ENCODE measurements at regions not wholly inside any gene's neighbourhood (a gene's known extent, or its start where the extent isn't known, plus 50 kb on each side); places are given as distances from the start of the nearest gene placed in this dataset.

DNA sequence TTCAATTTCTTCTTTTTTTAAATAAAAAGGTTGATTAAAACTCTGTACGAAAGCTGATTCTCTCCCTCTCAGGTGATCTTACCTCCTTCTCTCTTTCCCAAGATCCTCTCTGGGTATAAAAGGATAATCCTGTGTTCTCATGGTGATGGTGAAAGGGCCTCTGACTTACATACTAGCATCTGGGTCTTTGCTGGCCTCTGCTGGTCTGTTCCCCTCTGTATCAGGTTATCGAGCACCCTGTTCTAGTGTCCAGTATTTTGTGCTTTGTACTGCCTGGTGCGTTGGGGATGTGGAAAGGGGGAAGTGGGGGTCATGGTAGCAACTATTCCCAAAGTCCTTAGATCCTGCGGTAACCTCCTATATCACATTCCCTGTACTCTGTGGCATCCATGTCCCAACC, 328.9 kb downstream of the NR2F1-AS1 start:
- Histone ChIP-seq H3K14ac (ENCODE audit: low read length in 2 of 2) (no peak overlapping the region), H3K9me3 (ENCODE audit: control insufficient read depth, low read length) (no peaks in the 10 kb centered on the region), H3K18ac (ENCODE audit: low read depth in 1 of 2, low read length in 2 of 2) (no peak overlapping the region), H2BK15ac (ENCODE audit: low read depth, poor library complexity, severe bottlenecking) (no peak overlapping the region), H4K8ac (ENCODE audit: low read length) (no peak overlapping the region), H2AFZ (ENCODE audit: low read depth, low read length) (no peak overlapping the region), H3K4me2 (ENCODE audit: low read length, poor library complexity, severe bottlenecking) (no peak overlapping the region), H3K27ac (ENCODE audit: low read length, poor library complexity, severe bottlenecking) (no peak overlapping the region), H3K4ac (ENCODE audit: low read depth in 1 of 2, low read length in 2 of 2) (no peak overlapping the region), H3K4me3 (ENCODE audit: insufficient read depth in 1 of 2, low read depth in 1 of 2, low read length in 2 of 2) (no peak overlapping the region), H3K9ac (ENCODE audit: low read length) (no peak overlapping the region), H3K4me1 (ENCODE audit: control insufficient read depth, insufficient read depth, low read depth, low read length) (peaks cover 2% of the 10 kb centered on the region), H3K23ac (ENCODE audit: low read length in 2 of 2) (no peak overlapping the region), H3K27me3 (ENCODE audit: control insufficient read depth in 1 of 2, insufficient read depth in 1 of 2, low read length in 2 of 2) (no peaks in the 10 kb centered on the region), H2BK5ac (ENCODE audit: low read depth, low read length, poor library complexity, severe bottlenecking) (no peak overlapping the region), H2AK5ac (ENCODE audit: low read length, severe bottlenecking) (no peak overlapping the region), H2BK12ac (ENCODE audit: low read length in 2 of 2) (peak overlapping the region in 1 of 2 experiments; percentile 21), H3K36me3 (ENCODE audit: control insufficient read depth in 1 of 2, insufficient read depth in 2 of 2, low read depth in 1 of 2, low read length in 2 of 2) (no peaks in the 10 kb centered on the region), H4K91ac (ENCODE audit: low read length) (no peak overlapping the region), H3K79me1 (replicated peaks; ENCODE audit: low read length, poor library complexity, severe bottlenecking) (no peaks in the 10 kb centered on the region), H2BK120ac (ENCODE audit: low read depth, low read length) (no peak overlapping the region)
- no peak for DNase-seq
- WGBS: 100% methylated on average over 3 of the region's 4 CpGs

DNA sequence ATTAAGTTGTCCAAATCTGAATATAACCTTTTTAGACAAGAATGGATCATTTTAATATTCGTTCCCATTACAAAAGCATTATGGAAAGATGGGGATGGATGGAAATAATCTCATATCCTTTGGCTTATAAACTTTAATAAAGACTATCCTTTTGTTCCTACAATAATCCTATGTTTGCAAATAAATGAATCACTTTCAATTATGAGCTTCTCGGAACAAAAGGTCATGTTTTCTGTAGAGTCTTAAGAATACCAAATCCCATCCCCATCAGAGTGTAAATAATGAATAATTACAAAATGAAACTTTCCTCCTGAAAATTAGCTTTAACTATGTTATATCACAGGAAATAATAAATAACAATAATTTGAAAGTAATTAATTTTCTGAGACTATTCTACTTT, 329.7 kb downstream of the NR2F1-AS1 start:
- H3K36me3 ChIP-seq (ENCODE audit: control insufficient read depth in 1 of 2, insufficient read depth in 2 of 2, low read depth in 1 of 2, low read length in 2 of 2): no peaks in the 10 kb centered on the region
- H2BK12ac ChIP-seq (ENCODE audit: low read length in 2 of 2): no peak overlapping the region
- H2AFZ ChIP-seq (ENCODE audit: low read depth, low read length): no peak overlapping the region
- H2BK5ac ChIP-seq (ENCODE audit: low read depth, low read length, poor library complexity, severe bottlenecking): no peak overlapping the region
- WGBS: no CpG with 5 or more reads among the region's 2 CpGs
- H3K4ac ChIP-seq (ENCODE audit: low read depth in 1 of 2, low read length in 2 of 2): no peak overlapping the region
- H3K18ac ChIP-seq (ENCODE audit: low read depth in 1 of 2, low read length in 2 of 2): no peak overlapping the region
- no peaks in the 10 kb centered on the region for H3K9me3 ChIP-seq (ENCODE audit: control insufficient read depth, low read length)
- H2BK120ac ChIP-seq (ENCODE audit: low read depth, low read length): no peak overlapping the region
- H3K27me3 ChIP-seq (ENCODE audit: control insufficient read depth in 1 of 2, insufficient read depth in 1 of 2, low read length in 2 of 2): no peaks in the 10 kb centered on the region
- H3K79me1 ChIP-seq (replicated peaks; ENCODE audit: low read length, poor library complexity, severe bottlenecking): no peaks in the 10 kb centered on the region
- no peak overlapping the region for H3K4me3 ChIP-seq (ENCODE audit: insufficient read depth in 1 of 2, low read depth in 1 of 2, low read length in 2 of 2)
- no peak overlapping the region for H2BK15ac ChIP-seq (ENCODE audit: low read depth, poor library complexity, severe bottlenecking)
- H2AK5ac ChIP-seq (ENCODE audit: low read length, severe bottlenecking): no peak overlapping the region
- no peak overlapping the region for H3K23ac ChIP-seq (ENCODE audit: low read length in 2 of 2)
- no peak overlapping the region for H3K4me2 ChIP-seq (ENCODE audit: low read length, poor library complexity, severe bottlenecking)
- DNase-seq: no peak
- H3K9ac ChIP-seq (ENCODE audit: low read length): no peak overlapping the region
- H3K14ac ChIP-seq (ENCODE audit: low read length in 2 of 2): no peak overlapping the region
- H3K27ac ChIP-seq (ENCODE audit: low read length, poor library complexity, severe bottlenecking): no peak overlapping the region
- peaks cover 2% of the 10 kb centered on the region for H3K4me1 ChIP-seq (ENCODE audit: control insufficient read depth, insufficient read depth, low read depth, low read length)
- H4K91ac ChIP-seq (ENCODE audit: low read length): no peak overlapping the region
- no peak overlapping the region for H4K8ac ChIP-seq (ENCODE audit: low read length)

DNA sequence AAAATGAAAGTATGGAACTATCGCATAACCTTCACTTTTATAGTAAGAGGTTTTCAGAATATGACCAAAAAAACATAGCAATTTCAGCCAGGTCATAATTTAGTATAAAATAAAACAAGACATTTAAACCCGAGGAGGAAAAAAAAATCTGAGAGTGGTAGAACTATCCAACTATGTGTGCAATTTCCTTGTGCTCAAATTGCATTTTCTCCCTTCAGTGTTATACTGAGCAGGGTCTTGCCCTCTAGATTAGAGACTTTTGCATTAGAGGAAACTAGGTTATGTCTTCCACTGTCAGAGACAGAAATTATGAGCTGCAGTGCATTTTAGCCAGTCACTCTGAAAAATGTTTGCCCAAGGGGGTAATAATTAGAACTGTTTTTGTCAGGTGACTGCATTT, 330.6 kb downstream of the NR2F1-AS1 start:
- H2BK5ac ChIP-seq (ENCODE audit: low read depth, low read length, poor library complexity, severe bottlenecking): no peak overlapping the region
- H3K36me3 ChIP-seq (ENCODE audit: control insufficient read depth in 1 of 2, insufficient read depth in 2 of 2, low read depth in 1 of 2, low read length in 2 of 2): no peaks in the 10 kb centered on the region
- no peak overlapping the region for H3K9ac ChIP-seq (ENCODE audit: low read length)
- H4K8ac ChIP-seq (ENCODE audit: low read length): no peak overlapping the region
- no peak overlapping the region for H3K4me3 ChIP-seq (ENCODE audit: insufficient read depth in 1 of 2, low read depth in 1 of 2, low read length in 2 of 2)
- H2AK5ac ChIP-seq (ENCODE audit: low read length, severe bottlenecking): no peak overlapping the region
- H3K23ac ChIP-seq (ENCODE audit: low read length in 2 of 2): no peak overlapping the region
- DNase-seq: no peak
- no peak overlapping the region for H2BK12ac ChIP-seq (ENCODE audit: low read length in 2 of 2)
- no peak overlapping the region for H2BK120ac ChIP-seq (ENCODE audit: low read depth, low read length)
- H3K9me3 ChIP-seq (ENCODE audit: control insufficient read depth, low read length): no peaks in the 10 kb centered on the region
- H3K4ac ChIP-seq (ENCODE audit: low read depth in 1 of 2, low read length in 2 of 2): no peak overlapping the region
- H2BK15ac ChIP-seq (ENCODE audit: low read depth, poor library complexity, severe bottlenecking): no peak overlapping the region
- H3K4me2 ChIP-seq (ENCODE audit: low read length, poor library complexity, severe bottlenecking): no peak overlapping the region
- peaks cover 2% of the 10 kb centered on the region for H3K4me1 ChIP-seq (ENCODE audit: control insufficient read depth, insufficient read depth, low read depth, low read length)
- WGBS: no CpG with 5 or more reads among the region's 2 CpGs
- no peaks in the 10 kb centered on the region for H3K27me3 ChIP-seq (ENCODE audit: control insufficient read depth in 1 of 2, insufficient read depth in 1 of 2, low read length in 2 of 2)
- no peak overlapping the region for H3K14ac ChIP-seq (ENCODE audit: low read length in 2 of 2)
- H3K18ac ChIP-seq (ENCODE audit: low read depth in 1 of 2, low read length in 2 of 2): no peak overlapping the region
- H3K27ac ChIP-seq (ENCODE audit: low read length, poor library complexity, severe bottlenecking): no peak overlapping the region
- H4K91ac ChIP-seq (ENCODE audit: low read length): no peak overlapping the region
- H2AFZ ChIP-seq (ENCODE audit: low read depth, low read length): no peak overlapping the region
- no peaks in the 10 kb centered on the region for H3K79me1 ChIP-seq (replicated peaks; ENCODE audit: low read length, poor library complexity, severe bottlenecking)

DNA sequence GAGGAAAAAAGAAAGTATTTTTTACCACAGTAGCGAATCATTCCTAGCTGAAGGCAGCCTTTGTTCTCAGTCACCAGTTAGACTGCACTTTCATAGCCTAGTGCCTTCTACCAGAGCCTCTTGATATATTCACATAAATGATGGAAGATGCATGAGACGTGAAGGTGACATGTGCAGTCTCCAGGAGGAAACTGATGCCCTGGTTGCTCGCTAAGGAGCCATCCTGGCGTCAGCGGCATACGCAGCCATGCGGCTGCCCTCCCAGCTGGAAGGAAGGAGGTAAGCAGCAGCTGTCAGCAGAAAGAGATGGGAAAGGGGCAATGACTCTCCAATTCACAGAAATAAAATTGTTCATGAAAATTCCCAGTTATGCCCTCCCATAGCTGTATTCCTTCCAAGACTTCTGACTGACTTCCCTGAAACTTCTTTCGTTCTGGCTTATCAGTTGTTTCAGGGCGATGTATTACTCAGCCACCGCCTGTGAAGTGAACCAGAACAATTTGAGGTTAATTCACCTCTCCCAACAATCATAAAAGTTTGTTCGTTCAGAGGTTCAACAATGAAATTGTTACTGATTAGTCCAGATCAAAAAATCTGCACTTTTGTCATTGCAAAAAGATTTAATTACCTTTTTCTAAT, 331.2 kb downstream of the NR2F1-AS1 start:
- WGBS: 71% methylated on average over 9 of the region's 11 CpGs
- Histone ChIP-seq H4K91ac (ENCODE audit: low read length) (peak overlapping the region; percentile 67), H3K4me3 (ENCODE audit: insufficient read depth in 1 of 2, low read depth in 1 of 2, low read length in 2 of 2) (peak overlapping the region in 1 of 2 experiments; percentile 48), H2BK120ac (ENCODE audit: low read depth, low read length) (peak overlapping the region; percentile 1), H3K79me1 (replicated peaks; ENCODE audit: low read length, poor library complexity, severe bottlenecking) (no peaks in the 10 kb centered on the region), H3K4me2 (ENCODE audit: low read length, poor library complexity, severe bottlenecking) (no peak overlapping the region), H2AFZ (ENCODE audit: low read depth, low read length) (no peak overlapping the region), H4K8ac (ENCODE audit: low read length) (peak overlapping the region; percentile 14), H3K36me3 (ENCODE audit: control insufficient read depth in 1 of 2, insufficient read depth in 2 of 2, low read depth in 1 of 2, low read length in 2 of 2) (no peaks in the 10 kb centered on the region), H2BK15ac (ENCODE audit: low read depth, poor library complexity, severe bottlenecking) (no peak overlapping the region), H3K18ac (ENCODE audit: low read depth in 1 of 2, low read length in 2 of 2) (peak overlapping the region; percentile 17 to 55), H3K23ac (ENCODE audit: low read length in 2 of 2) (peak overlapping the region in 1 of 2 experiments; percentile 2), H3K14ac (ENCODE audit: low read length in 2 of 2) (no peak overlapping the region), H3K27me3 (ENCODE audit: control insufficient read depth in 1 of 2, insufficient read depth in 1 of 2, low read length in 2 of 2) (no peaks in the 10 kb centered on the region), H3K4ac (ENCODE audit: low read depth in 1 of 2, low read length in 2 of 2) (peak overlapping the region in 1 of 2 experiments; percentile 50), H2BK5ac (ENCODE audit: low read depth, low read length, poor library complexity, severe bottlenecking) (no peak overlapping the region), H3K4me1 (ENCODE audit: control insufficient read depth, insufficient read depth, low read depth, low read length) (peaks cover 2% of the 10 kb centered on the region), H3K9me3 (ENCODE audit: control insufficient read depth, low read length) (no peaks in the 10 kb centered on the region), H2AK5ac (ENCODE audit: low read length, severe bottlenecking) (no peak overlapping the region), H3K9ac (ENCODE audit: low read length) (peak overlapping the region; percentile 36), H3K27ac (ENCODE audit: low read length, poor library complexity, severe bottlenecking) (no peak overlapping the region), H2BK12ac (ENCODE audit: low read length in 2 of 2) (peak overlapping the region; percentile 2 to 59)
- peak; percentile 22 for DNase-seq
